Fibroblast of villous mesenchyme (primary cell): ENCODE measurements at regions not wholly inside any gene's neighbourhood (a gene's known extent, or its start where the extent isn't known, plus 50 kb on each side); places are given as distances from the start of the nearest gene placed in this dataset.

Experiments used
- DNase-seq: peaks from one replicate; pipeline ENCODE4 v3.0.0-alpha.2; 2010; ENCODE audit warnings: low read depth
- H3K4me3 ChIP-seq: 2 replicates; pipeline ENCODE4 v1.5.1; 2011; ENCODE audit warnings: low read depth, mild to moderate bottlenecking, low read length
- CTCF ChIP-seq: IDR thresholded peaks from 2 replicates; pipeline ENCODE4 v1.5.1; 2012; ENCODE audit warnings: low read depth, mild to moderate bottlenecking, low read length; ENCODE audit not compliant: insufficient read depth

DNA sequence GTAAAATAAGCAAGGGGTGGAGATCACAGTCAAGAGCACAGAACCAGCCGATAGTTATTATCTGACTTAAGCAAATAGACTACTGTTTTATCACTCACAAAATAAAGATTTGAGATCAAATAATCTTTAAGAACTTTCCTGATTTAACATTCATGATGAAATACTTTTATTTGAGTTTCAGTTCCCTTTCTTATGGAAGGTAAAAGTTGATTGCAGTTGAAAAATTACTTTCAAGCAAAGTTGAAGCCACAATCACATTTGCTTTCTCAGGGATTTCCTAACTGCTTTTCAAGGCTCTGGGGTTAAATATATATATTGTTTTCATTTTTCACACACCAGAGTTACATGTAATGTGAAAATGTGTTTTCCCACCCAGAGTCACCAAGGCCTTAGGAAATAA lies 599.5 kb downstream of the KCNJ3 start:
- TF ChIP-seq CTCF: no peak
- DNase-seq: no peak
- no peak overlapping the region for H3K4me3 ChIP-seq

- H3K4me3 ChIP-seq: no peak overlapping the region
- TF ChIP-seq CTCF: no peak
- DNase-seq: no peak
Observed at GRCh38 chr2:155294358-155294757, 595.9 kb downstream of the KCNJ3 start.

GRCh38 chr2:155281907-155282306 lies 583.4 kb downstream of the KCNJ3 start:
- no peak for TF ChIP-seq CTCF
- no peak for DNase-seq
- no peak overlapping the region for H3K4me3 ChIP-seq

- no peak for DNase-seq
- H3K4me3 ChIP-seq: no peak overlapping the region
Observed at GRCh38 chr2:155273323-155273722, 574.8 kb downstream of the KCNJ3 start.

DNA sequence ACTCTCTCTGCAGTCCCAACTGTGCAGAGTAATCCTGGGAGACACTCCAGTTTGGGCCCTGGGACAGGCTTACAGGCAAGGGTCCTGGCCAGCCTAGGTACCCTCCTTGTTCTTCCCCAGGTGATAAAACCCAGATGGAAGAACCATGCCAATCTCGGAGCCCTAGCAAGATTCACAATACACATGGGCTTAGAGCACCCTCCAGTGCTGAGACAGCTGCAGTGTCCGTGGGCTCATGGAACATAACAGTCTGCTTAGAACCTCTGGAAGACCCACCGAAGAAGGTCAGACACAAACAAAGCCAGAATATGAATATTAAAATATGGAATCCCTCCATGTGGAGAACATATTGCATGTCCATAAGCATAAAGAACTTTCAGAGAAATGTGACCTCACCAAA lies 568.1 kb downstream of the KCNJ3 start:
- no peak for TF ChIP-seq CTCF
- H3K4me3 ChIP-seq: no peak overlapping the region
- no peak for DNase-seq

More at GRCh38 chr2:155273323-155273722, 574.8 kb downstream of the KCNJ3 start:
- TF ChIP-seq CTCF: no peak

GRCh38 chr2:155266109-155266508 lies 567.6 kb downstream of the KCNJ3 start:
- no peak for TF ChIP-seq CTCF
- no peak for DNase-seq
- H3K4me3 ChIP-seq: no peak overlapping the region

- TF ChIP-seq CTCF: no peak
- H3K4me3 ChIP-seq: no peak overlapping the region
- DNase-seq: no peak
Observed at GRCh38 chr2:155256803-155257202, 558.3 kb downstream of the KCNJ3 start.
